CD4-positive, alpha-beta memory T cell (primary cell): ENCODE measurements at regions not wholly inside any gene's neighbourhood (a gene's known extent, or its start where the extent isn't known, plus 50 kb on each side); places are given as distances from the start of the nearest gene placed in this dataset.
"Not testable (repeated sequence)": the region's sequence is repeated elsewhere in the genome, so short reads cannot be mapped to it uniquely, and the experiment has no call there.

Experiments
- CTCF ChIA-PET: fragments of 350-600 bp; sonication (Branson Sonifier 250); formaldehyde crosslinking; loops from one replicate; lab custom pipeline; 2021; ENCODE audit warnings: inconsistent platforms; ENCODE audit not compliant: partially characterized antibody; lab: Charles Lee
- POLR2A ChIA-PET: fragments of 350-600 bp; sonication (Branson Sonifier 250); formaldehyde crosslinking; loops from one replicate; lab custom pipeline; 2021; ENCODE audit not compliant: partially characterized antibody; lab: Charles Lee
- DNase-seq, 5 donors: peaks; one replicate each; pipeline versions ENCODE4 v3.0.0 to v3.0.0-alpha.2; 2020 to 2022; ENCODE audit warnings: mixed read lengths in 1 of 5
- H3K27ac ChIP-seq: one replicate; pipeline ENCODE4 v1.7.0; 2013; ENCODE audit warnings: low read depth, low read length
- H3K27me3 ChIP-seq: 2 replicates; pipeline ENCODE4 v1.7.0; 2013; ENCODE audit warnings: mild to moderate bottlenecking, low read length, moderate library complexity; ENCODE audit not compliant: insufficient read depth
- H3K36me3 ChIP-seq: 2 replicates; pipeline ENCODE4 v1.7.0; 2013; ENCODE audit warnings: mild to moderate bottlenecking, low read length, moderate library complexity; ENCODE audit not compliant: insufficient read depth
- H3K4me1 ChIP-seq: 2 replicates; pipeline ENCODE4 v1.7.0; 2013; ENCODE audit warnings: mild to moderate bottlenecking, low read length, moderate library complexity; ENCODE audit not compliant: insufficient read depth
- H3K4me3 ChIP-seq, 2 donors: one replicate each; pipeline ENCODE4 v1.7.0; 2013; ENCODE audit warnings: low read length in 2 of 2, mild to moderate bottlenecking in 1 of 2
- H3K9me3 ChIP-seq, 2 donors: one replicate each; pipeline ENCODE4 v1.7.0; 2013; ENCODE audit warnings: low read length in 2 of 2, control low read depth in 1 of 2; ENCODE audit not compliant: control insufficient read depth in 1 of 2
- H3K27ac Mint-ChIP-seq, 7 donors: one replicate each; pipeline ENCODE4 v1.8.0; 2020 to 2021; ENCODE audit warnings: mixed read lengths in 7 of 7, mild to moderate bottlenecking in 6 of 7, inconsistent platforms in 3 of 7, moderate library complexity in 3 of 7
- H3K27me3 Mint-ChIP-seq, 2 donors: one replicate each; pipeline ENCODE4 v1.8.0; 2020 to 2021; ENCODE audit warnings: mixed read lengths in 2 of 2
- H3K36me3 Mint-ChIP-seq, 2 donors: one replicate each; pipeline ENCODE4 v1.8.0; 2020 to 2021; ENCODE audit warnings: mixed read lengths in 2 of 2, inconsistent platforms in 1 of 2, mild to moderate bottlenecking in 1 of 2
- H3K4me1 Mint-ChIP-seq, 4 donors: one replicate each; pipeline ENCODE4 v1.8.0; 2020 to 2021; ENCODE audit warnings: mixed read lengths in 4 of 4, mild to moderate bottlenecking in 1 of 4
- H3K4me3 Mint-ChIP-seq, 8 donors: one replicate each; pipeline ENCODE4 v1.8.0; 2020 to 2021; ENCODE audit warnings: mixed read lengths in 8 of 8, mild to moderate bottlenecking in 7 of 8, moderate library complexity in 6 of 8, inconsistent platforms in 3 of 8
- H3K9me3 Mint-ChIP-seq, 8 donors: one replicate each; pipeline ENCODE4 v1.8.0; 2020 to 2021; ENCODE audit warnings: mixed read lengths in 8 of 8, mild to moderate bottlenecking in 5 of 8, inconsistent platforms in 3 of 8, moderate library complexity in 1 of 8
- intact Hi-C: fragments of 100-400 bp; cut with micrococcal nuclease; formaldehyde crosslinking; loops from one replicate; pipeline ENCODE4 v1.15.1; 2023

DNA sequence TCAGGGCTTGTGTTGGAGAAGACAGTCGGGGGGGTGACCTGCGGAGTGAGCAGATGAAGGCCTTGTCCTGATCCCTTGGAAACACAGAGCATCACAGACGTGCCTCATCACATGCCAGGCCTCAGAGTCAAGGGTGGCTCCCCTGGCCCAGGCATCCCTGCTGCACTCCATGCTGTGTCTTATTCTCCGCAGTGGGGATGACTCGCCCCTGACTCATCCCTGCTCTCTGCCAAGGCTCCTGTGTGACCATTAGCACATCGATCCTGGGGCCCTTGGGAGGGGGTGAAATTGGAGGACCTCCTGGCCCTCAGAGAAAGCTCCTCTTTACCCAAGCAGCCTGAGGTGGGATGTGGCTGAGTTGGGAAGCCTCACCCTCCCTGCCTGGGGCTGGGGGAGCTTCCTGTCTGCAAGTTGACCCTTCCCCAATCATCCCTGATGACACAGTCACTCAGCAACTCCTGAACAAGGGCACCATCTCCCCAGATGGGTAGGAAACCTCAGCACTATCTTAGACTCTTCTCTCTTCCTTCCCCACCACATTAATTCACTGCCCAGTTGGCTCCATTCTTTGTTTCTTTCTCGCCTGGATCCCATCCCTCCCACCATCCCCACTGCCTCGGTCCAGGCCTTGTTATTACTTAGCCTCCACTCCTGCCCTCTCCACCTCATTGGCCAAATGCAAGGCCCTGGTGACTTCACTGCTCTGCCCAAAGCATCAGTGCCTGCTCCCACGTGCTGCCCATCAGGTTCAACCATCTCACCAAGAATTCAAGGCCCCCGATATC lies 74.6 kb downstream of the CAMK2N1 start:
- no peaks in the 10 kb centered on the region for H3K36me3 Mint-ChIP-seq
- intact Hi-C loops, result no loop called here
- no peak overlapping the region for H3K27ac Mint-ChIP-seq
- H3K4me1 ChIP-seq, result no peaks in the 10 kb centered on the region
- ChIA-PET CTCF (no interaction called here), POLR2A (no interaction called here)
- H3K4me1 Mint-ChIP-seq, result no peaks in the 10 kb centered on the region
- H3K4me3 ChIP-seq, result no peak overlapping the region
- H3K4me3 Mint-ChIP-seq, result no peak overlapping the region
- peaks cover 0 to 5% (median 0%) of the 10 kb centered on the region in 8 donors for H3K9me3 Mint-ChIP-seq
- no peaks in the 10 kb centered on the region for H3K36me3 ChIP-seq
- no peaks in the 10 kb centered on the region for H3K27me3 ChIP-seq
- no peak for DNase-seq
- H3K27me3 Mint-ChIP-seq, result peaks cover 6 to 7% of the 10 kb centered on the region in 2 donors
- no peak overlapping the region for H3K27ac ChIP-seq
- no peaks in the 10 kb centered on the region for H3K9me3 ChIP-seq

DNA sequence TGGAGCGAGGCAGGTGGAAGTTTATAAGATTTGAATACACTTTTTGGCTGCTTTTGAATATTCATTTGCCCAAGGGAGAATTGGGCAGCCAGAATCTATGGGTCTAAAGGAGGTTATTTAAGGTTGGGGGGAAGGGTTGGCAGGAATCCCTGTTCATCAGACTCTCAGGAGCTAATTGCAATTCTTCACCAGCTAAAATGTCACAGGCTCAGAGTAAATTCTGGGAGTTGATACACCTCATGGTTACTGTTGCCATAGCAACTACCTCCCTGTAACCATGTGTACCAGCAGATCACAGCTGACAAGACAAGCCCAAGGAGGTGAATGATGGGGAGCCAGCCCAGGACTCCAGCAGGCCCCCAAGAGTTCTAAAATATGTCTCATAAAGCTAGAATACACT lies 75.5 kb downstream of the CAMK2N1 start:
- H3K9me3 Mint-ChIP-seq, result peaks cover 0 to 5% (median 0%) of the 10 kb centered on the region in 8 donors
- Histone ChIP-seq H3K36me3 (no peaks in the 10 kb centered on the region), H3K4me3 (no peak overlapping the region), H3K27ac (no peak overlapping the region), H3K9me3 (no peaks in the 10 kb centered on the region), H3K4me1 (no peaks in the 10 kb centered on the region), H3K27me3 (no peaks in the 10 kb centered on the region)
- peaks cover 8 to 9% of the 10 kb centered on the region in 2 donors for H3K27me3 Mint-ChIP-seq
- POLR2A ChIA-PET, result no interaction called here
- intact Hi-C loops, result no loop called here
- H3K4me1 Mint-ChIP-seq, result no peaks in the 10 kb centered on the region
- no peak overlapping the region for H3K27ac Mint-ChIP-seq
- no peaks in the 10 kb centered on the region for H3K36me3 Mint-ChIP-seq
- CTCF ChIA-PET, result no interaction called here
- H3K4me3 Mint-ChIP-seq, result no peak overlapping the region
- DNase-seq, result no peak

DNA sequence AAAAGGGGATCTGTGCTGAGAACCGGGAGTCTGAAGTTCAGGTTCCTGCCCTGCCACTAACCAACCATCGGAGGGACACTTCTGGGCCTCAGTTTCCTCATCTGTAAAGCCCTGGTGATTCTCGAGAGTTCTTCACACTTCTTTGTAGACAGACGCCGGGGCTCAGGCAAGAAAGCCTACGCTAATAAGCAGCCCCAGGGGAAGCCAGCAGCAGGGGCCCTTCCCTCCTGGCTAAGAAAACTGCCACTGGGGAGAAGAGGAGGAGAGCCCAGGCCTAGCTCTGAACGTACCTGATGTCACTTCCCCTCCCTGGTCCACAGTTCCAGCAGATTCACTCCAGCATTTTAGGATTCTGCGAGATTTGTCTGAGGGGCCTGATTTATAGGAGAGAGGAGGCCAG lies 76.0 kb downstream of the CAMK2N1 start:
- intact Hi-C loops, result no loop called here
- Histone ChIP-seq H3K4me1 (no peaks in the 10 kb centered on the region), H3K27ac (no peak overlapping the region), H3K36me3 (no peaks in the 10 kb centered on the region), H3K27me3 (no peaks in the 10 kb centered on the region), H3K9me3 (no peaks in the 10 kb centered on the region), H3K4me3 (no peak overlapping the region)
- no peaks in the 10 kb centered on the region for H3K36me3 Mint-ChIP-seq
- no peak overlapping the region for H3K4me3 Mint-ChIP-seq
- no peaks in the 10 kb centered on the region for H3K4me1 Mint-ChIP-seq
- H3K27me3 Mint-ChIP-seq, result peaks cover 8 to 11% of the 10 kb centered on the region in 2 donors
- POLR2A ChIA-PET, result no interaction called here
- CTCF ChIA-PET, result no interaction called here
- peaks cover 0 to 5% (median 0%) of the 10 kb centered on the region in 8 donors for H3K9me3 Mint-ChIP-seq
- no peak for DNase-seq
- H3K27ac Mint-ChIP-seq, result no peak overlapping the region

DNA sequence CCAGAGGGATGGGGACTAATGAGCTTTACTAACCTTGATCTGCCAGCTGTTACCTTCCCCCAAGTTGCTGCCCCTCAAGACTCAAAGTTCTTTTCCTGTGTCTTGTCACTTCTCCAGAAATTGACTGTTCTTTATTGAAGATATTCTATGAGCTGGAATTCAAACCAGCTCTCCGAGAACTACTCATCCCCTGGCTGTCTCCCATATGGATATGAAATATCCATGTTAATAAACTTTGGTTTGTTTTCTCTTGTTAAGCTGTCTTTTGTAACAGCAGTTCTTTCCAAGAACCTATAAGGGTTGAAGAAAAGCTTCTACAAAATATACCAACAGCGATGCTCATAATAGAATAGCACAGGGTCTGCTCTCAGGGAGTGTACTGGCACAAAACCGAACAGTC lies 77.0 kb downstream of the CAMK2N1 start:
- intact Hi-C loops, result no loop called here
- Mint-ChIP-seq H3K27me3 (peaks cover 8 to 17% of the 10 kb centered on the region in 2 donors), H3K4me1 (no peaks in the 10 kb centered on the region), H3K4me3 (peak overlapping the region in 1 of 8 donors; percentile 18), H3K36me3 (no peaks in the 10 kb centered on the region), H3K27ac (no peak overlapping the region), H3K9me3 (peaks cover 0 to 3% (median 0%) of the 10 kb centered on the region in 8 donors)
- H3K4me3 ChIP-seq, result no peak overlapping the region
- no peak for DNase-seq
- H3K27ac ChIP-seq, result no peak overlapping the region
- no peaks in the 10 kb centered on the region for H3K4me1 ChIP-seq
- CTCF ChIA-PET, result no interaction called here
- POLR2A ChIA-PET, result no interaction called here
- no peaks in the 10 kb centered on the region for H3K36me3 ChIP-seq
- peaks cover 4% of the 10 kb centered on the region for H3K27me3 ChIP-seq
- no peaks in the 10 kb centered on the region for H3K9me3 ChIP-seq

DNA sequence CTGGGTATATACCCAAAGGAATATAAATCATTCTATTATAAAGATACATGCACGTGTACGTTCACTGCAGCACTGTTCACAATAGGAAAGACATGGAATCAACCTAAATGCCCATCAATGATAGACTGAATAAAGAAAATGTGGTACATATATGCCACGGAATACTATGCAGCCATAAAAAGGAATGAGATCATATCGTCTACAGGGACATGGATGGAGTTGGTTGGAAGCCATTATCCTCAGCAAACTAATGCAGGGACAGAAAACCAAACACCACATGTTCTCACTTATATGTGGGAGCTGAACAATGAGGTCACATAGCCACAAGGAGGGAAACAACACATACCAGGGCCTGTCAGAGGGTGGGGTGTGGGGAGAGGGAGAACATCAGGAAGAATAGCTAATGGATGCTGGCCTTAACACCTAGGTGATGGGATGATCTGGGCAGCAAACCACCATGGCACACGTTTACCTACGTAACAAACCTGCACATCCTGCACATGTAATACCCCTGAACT lies 77.8 kb downstream of the CAMK2N1 start:
- H3K4me3 Mint-ChIP-seq, CTCF ChIA-PET, H3K9me3 Mint-ChIP-seq, H3K27ac ChIP-seq, H3K4me1 Mint-ChIP-seq, intact Hi-C loops, DNase-seq, H3K27ac Mint-ChIP-seq, H3K36me3 ChIP-seq, H3K27me3 ChIP-seq, H3K4me1 ChIP-seq, H3K4me3 ChIP-seq, POLR2A ChIA-PET, H3K9me3 ChIP-seq, H3K36me3 Mint-ChIP-seq: not testable (repeated sequence)
- peaks cover 13 to 20% of the 10 kb centered on the region in 2 donors for H3K27me3 Mint-ChIP-seq

DNA sequence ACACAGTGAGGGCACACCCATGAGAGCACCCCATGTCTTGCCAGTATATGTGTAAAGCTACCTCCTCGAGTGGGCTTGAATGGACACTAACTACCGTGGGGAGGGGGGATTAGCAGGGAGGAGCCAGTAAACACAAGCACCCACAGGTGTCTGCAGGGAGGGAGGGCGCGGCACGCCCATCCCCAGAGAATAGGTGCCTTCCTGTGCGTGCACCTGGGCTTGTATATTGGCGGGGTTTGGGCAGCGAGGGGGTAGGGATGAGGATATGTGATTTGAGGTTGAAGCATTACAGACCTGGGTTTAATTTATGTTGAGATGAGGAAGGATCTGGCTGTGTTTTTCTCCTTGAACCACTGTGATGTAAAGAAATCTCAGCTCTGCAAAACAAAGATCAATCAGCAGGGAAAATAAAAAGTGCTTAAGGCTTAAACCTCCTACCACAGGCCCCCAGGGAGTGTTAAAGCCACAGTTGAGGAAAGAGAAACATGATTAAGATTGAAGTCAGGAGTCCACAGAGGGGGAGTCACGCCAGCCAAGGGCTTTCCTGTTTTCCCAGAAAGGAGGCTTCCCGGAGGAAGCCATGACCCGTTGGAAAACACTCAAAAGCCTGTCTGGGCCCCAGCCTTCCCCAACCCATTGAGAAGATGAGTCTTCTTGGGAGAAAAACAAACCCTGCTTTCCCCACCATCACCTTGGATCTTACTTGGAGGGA lies 80.0 kb downstream of the CAMK2N1 start:
- Histone ChIP-seq H3K27ac (no peak overlapping the region), H3K4me3 (no peak overlapping the region), H3K9me3 (no peaks in the 10 kb centered on the region), H3K4me1 (no peaks in the 10 kb centered on the region), H3K36me3 (no peaks in the 10 kb centered on the region), H3K27me3 (peaks cover 4% of the 10 kb centered on the region)
- intact Hi-C loops, result no loop called here
- peaks cover 0 to 3% (median 0%) of the 10 kb centered on the region in 8 donors for H3K9me3 Mint-ChIP-seq
- DNase-seq, result no peak
- H3K36me3 Mint-ChIP-seq, result no peaks in the 10 kb centered on the region
- ChIA-PET CTCF (no interaction called here), POLR2A (no interaction called here)
- no peaks in the 10 kb centered on the region for H3K4me1 Mint-ChIP-seq
- H3K4me3 Mint-ChIP-seq, result no peak overlapping the region
- peaks cover 26 to 33% of the 10 kb centered on the region in 2 donors for H3K27me3 Mint-ChIP-seq
- no peak overlapping the region for H3K27ac Mint-ChIP-seq

DNA sequence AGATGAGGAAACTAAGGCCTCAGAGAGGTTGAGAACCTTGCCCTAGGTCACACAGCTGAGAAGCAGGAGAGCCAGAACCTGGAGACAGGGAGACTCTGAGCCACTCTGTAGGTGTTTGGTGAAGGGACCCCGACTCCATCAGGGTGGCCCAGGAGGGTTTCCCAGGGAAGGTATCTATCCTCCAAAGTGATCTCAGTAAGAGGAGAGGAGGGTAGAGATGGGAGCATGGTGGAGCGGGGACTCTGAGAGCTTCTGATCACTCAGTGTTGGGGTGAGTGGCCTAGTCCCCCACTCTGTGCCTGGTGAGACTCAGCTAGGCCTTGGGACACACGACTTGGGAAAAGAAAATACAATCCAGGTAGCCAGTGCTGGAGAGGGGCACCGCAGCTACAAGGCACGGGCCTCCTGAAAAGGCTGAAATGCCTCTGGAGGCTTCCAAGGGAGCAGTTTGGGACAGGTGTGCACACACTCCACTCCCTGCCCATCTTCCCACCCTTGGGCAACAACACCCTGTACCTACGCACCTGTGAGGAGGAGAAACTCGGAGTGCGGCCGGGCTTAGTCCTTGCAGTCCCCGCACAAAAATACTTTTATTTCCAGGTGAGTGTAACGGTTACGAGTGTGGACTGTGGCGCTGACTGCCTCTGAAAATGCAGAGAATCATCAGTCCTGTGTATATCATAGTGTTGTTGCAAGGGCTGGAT lies 80.8 kb downstream of the CAMK2N1 start:
- H3K27me3 Mint-ChIP-seq, result peaks cover 28 to 37% of the 10 kb centered on the region in 2 donors
- DNase-seq, result no peak
- CTCF ChIA-PET, result no interaction called here
- no peak overlapping the region for H3K27ac Mint-ChIP-seq
- intact Hi-C loops, result no loop called here
- H3K4me3 Mint-ChIP-seq, result no peak overlapping the region
- H3K4me1 Mint-ChIP-seq, result no peaks in the 10 kb centered on the region
- Histone ChIP-seq H3K4me1 (no peaks in the 10 kb centered on the region), H3K9me3 (no peaks in the 10 kb centered on the region), H3K36me3 (no peaks in the 10 kb centered on the region), H3K4me3 (no peak overlapping the region), H3K27ac (no peak overlapping the region), H3K27me3 (peaks cover 4% of the 10 kb centered on the region)
- POLR2A ChIA-PET, result no interaction called here
- no peaks in the 10 kb centered on the region for H3K36me3 Mint-ChIP-seq
- H3K9me3 Mint-ChIP-seq, result peaks cover 0 to 3% (median 0%) of the 10 kb centered on the region in 8 donors
